HL-60 (cell line): ENCODE measurements at regions not wholly inside any gene's neighbourhood (a gene's known extent, or its start where the extent isn't known, plus 50 kb on each side); places are given as distances from the start of the nearest gene placed in this dataset.
"Not testable (repeated sequence)": the region's sequence is repeated elsewhere in the genome, so short reads cannot be mapped to it uniquely, and the experiment has no call there.

Experiments used
- POLR2AphosphoS5 ChIP-seq: IDR thresholded peaks from 2 replicates; pipeline ENCODE4 v1.6.1; 2012; ENCODE audit warnings: low read depth
- TF ChIP-seq, protein P1 (sequence below): IDR thresholded peaks from one replicate; pipeline ENCODE4 v1.5.1; 2011; ENCODE audit warnings: low read length, control low read depth, inconsistent platforms; ENCODE audit not compliant: insufficient read depth

DNA sequence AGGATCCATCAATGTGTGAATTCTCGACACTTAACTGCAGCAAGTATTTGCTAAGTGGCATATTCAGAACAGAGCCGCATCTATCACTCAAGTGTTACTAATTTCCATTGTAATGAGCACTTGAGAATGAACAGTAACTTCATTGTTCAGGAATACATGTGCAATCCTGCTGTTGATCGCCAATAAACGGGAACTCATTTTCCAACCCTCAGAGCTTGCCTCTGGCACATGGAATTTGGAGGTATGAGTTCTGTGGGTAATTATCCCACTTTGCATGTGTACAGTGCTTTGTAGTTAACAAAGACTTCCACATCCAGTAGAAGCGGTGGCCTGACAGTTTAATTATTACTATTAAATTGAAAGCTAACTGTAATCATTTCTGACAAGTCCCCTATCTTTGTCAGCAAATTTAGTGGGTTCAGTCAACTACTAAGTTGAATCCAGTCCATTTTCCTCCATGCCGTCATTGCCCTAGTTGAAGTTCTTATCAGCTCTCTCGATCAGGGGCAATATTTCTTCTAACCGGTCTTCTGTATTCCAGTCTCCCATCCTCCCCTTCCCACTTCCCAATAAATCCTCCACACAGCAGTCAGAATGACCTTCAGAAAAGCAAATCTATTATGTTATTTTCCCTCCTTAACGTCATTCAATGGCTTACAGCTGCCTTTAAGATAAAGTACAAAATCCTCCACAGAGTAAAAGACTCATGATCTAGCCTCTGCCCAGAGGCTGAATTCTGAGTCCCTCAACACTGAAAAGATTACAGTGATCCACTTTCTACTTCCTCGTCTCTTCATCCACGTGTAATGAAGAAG, 62.4 kb upstream of the GBA3 start:
- TF ChIP-seq POLR2AphosphoS5: not testable (repeated sequence)
- TF ChIP-seq, protein P1, sequence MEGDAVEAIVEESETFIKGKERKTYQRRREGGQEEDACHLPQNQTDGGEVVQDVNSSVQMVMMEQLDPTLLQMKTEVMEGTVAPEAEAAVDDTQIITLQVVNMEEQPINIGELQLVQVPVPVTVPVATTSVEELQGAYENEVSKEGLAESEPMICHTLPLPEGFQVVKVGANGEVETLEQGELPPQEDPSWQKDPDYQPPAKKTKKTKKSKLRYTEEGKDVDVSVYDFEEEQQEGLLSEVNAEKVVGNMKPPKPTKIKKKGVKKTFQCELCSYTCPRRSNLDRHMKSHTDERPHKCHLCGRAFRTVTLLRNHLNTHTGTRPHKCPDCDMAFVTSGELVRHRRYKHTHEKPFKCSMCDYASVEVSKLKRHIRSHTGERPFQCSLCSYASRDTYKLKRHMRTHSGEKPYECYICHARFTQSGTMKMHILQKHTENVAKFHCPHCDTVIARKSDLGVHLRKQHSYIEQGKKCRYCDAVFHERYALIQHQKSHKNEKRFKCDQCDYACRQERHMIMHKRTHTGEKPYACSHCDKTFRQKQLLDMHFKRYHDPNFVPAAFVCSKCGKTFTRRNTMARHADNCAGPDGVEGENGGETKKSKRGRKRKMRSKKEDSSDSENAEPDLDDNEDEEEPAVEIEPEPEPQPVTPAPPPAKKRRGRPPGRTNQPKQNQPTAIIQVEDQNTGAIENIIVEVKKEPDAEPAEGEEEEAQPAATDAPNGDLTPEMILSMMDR: not testable (repeated sequence)
